D721Med (cell line): ENCODE measurements at regions not wholly inside any gene's neighbourhood (a gene's known extent, or its start where the extent isn't known, plus 50 kb on each side); places are given as distances from the start of the nearest gene placed in this dataset.

Source experiments
- DNase-seq: peaks from one replicate; pipeline ENCODE4 v3.0.0; 2011; ENCODE audit warnings: low spot score; ENCODE audit not compliant: insufficient read length
- FAIRE-seq: peaks from 2 replicates; lab custom pipeline; 2011; peaks lifted over from hg19 to GRCh38; lab: Jason Lieb, UNC
- CTCF ChIP-seq: IDR thresholded peaks from 2 replicates; pipeline ENCODE4 v1.5.1; 2012; ENCODE audit warnings: mild to moderate bottlenecking, control low read depth; ENCODE audit not compliant: insufficient read depth; ENCODE audit errors: missing control alignments

DNA sequence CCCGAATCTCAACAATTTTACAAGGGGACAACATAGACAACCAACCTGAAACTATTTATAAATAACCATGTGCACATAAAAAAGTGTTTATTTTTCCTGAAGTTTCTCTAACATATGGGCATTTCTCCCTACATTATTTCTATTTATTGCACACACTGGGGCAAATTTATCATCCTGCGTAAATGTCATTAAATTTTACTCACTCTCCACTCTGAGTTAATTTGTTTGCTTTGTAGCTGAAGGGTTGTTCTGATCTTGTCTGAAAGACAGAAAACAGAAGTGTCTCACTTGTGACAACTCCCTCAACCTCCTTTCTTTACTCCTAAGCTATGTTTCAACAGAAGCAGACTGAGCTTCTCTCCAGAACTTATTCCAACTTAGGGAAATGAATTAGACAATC lies 194.2 kb downstream of the HIPK3 start:
- no peak for FAIRE-seq
- DNase-seq, result no peak
- TF ChIP-seq CTCF, result no peak

DNA sequence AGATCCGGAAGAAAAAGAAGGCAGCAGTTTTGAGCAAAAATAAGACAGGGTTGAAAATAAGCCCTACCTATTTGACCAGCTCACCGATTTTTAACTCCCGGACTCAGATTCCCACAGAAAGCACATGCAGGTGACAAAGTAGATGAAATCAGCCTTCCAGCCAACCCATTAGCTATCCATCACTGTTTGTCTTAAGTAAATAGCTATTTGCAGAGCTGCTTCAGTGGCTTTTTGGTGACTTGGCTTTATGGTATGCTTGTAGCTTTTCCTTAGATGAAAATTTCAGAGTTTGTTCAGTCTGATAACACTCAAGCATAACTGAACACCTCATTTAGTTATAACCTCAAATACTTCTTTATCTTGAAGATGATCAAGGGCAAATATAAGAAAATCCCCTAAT lies 192.6 kb downstream of the HIPK3 start:
- FAIRE-seq, result no peak

GRCh38 chr11:33448461-33449130 lies 191.4 kb downstream of the HIPK3 start:
- TF ChIP-seq CTCF, result no peak
- FAIRE-seq, result no peak
- no peak for DNase-seq

More for the DNA sequence above, 192.6 kb downstream of the HIPK3 start:
- no peak for TF ChIP-seq CTCF
- DNase-seq, result no peak

GRCh38 chr11:33445761-33446161 lies 188.6 kb downstream of the HIPK3 start:
- FAIRE-seq (no peak), DNase-seq (no peak)
- no peak for TF ChIP-seq CTCF

GRCh38 chr11:33444835-33445594 lies 187.8 kb downstream of the HIPK3 start:
- FAIRE-seq (no peak), DNase-seq (no peak)
- no peak for TF ChIP-seq CTCF

DNA sequence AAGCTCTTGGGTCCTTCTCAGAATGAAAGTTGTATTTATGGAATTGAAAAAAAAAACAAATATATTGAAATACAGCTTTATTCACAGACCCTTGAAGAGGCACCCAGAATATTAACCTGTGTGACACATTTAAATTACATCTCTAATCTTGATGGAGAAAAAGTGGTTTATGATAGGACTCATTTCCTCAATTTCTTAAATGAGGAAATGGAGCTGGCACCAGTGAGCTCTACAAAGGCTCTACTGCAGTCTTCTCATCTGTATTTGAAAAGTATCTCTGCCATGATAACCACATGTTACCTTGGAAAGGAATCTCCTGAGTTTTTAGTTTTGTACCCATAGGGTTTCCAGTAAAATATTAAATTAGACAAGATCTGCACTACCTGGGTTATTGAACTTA lies 186.5 kb downstream of the HIPK3 start:
- no peak for DNase-seq
- TF ChIP-seq CTCF, result no peak
- FAIRE-seq, result no peak

DNA sequence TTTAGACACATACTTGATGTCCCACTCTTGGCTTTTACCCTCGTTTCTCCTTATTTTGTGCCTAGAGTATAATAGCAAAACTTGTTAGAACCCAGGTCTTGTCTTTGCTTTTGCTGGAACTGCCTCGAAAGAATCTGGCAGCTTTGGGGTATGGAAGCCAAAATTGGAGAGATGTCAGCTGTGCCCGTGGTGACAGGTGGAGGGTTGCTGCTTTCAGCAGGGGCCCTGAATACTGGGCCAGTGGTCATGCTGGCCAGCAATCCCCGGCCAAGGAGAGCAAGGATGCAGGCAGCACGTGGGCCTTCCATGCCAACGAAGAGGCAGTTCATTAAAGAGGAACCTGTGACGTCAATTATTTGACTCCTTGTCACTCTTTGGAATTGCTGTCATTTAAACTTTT lies 181.1 kb downstream of the HIPK3 start:
- no peak for FAIRE-seq
- no peak for TF ChIP-seq CTCF
- DNase-seq, result no peak
